Body of pancreas (tissue), 4 donors: ENCODE measurements at regions not wholly inside any gene's neighbourhood (a gene's known extent, or its start where the extent isn't known, plus 50 kb on each side); places are given as distances from the start of the nearest gene placed in this dataset.

Experiments used
- CTCF ChIP-seq, 7 experiments: fragments of 450-650 bp in 4 of 7; fragments of 200-600 bp in 3 of 7; sonication (generic) in 3 of 7; IDR thresholded peaks; one replicate each; pipeline ENCODE4 v1.5.1; 2016 to 2019; ENCODE audit warnings: antibody characterized with exemption in 7 of 7
- POLR2A ChIP-seq, 3 donors: fragments of 450-650 bp; IDR thresholded peaks; one replicate each; pipeline ENCODE4 v1.6.1; 2016; ENCODE audit warnings: antibody characterized with exemption in 3 of 3, mild to moderate bottlenecking in 2 of 3

GRCh38 chr3:139762302-139762701 lies 84.5 kb upstream of the NMNAT3 start:
- TF ChIP-seq CTCF (IDR thresholded peaks at IDR 0.05) (no peak), POLR2A (IDR thresholded peaks at IDR 0.05) (no peak)
